GM18498 (cell line): ENCODE measurements at regions not wholly inside any gene's neighbourhood (a gene's known extent, or its start where the extent isn't known, plus 50 kb on each side); places are given as distances from the start of the nearest gene placed in this dataset.
A peak's percentile ranks its signal among the peaks of the same experiment; 100 is the strongest.
"Not testable (repeated sequence)": the region's sequence is repeated elsewhere in the genome, so short reads cannot be mapped to it uniquely, and the experiment has no call there.

Experiments used
- ATAC-seq: cut with Tn5 transposase; IDR thresholded peaks from one replicate; pipeline ENCODE4 v1.9.1; 2021; ENCODE audit warnings: mild to moderate bottlenecking, moderate library complexity; ENCODE audit not compliant: unreplicated experiment

DNA sequence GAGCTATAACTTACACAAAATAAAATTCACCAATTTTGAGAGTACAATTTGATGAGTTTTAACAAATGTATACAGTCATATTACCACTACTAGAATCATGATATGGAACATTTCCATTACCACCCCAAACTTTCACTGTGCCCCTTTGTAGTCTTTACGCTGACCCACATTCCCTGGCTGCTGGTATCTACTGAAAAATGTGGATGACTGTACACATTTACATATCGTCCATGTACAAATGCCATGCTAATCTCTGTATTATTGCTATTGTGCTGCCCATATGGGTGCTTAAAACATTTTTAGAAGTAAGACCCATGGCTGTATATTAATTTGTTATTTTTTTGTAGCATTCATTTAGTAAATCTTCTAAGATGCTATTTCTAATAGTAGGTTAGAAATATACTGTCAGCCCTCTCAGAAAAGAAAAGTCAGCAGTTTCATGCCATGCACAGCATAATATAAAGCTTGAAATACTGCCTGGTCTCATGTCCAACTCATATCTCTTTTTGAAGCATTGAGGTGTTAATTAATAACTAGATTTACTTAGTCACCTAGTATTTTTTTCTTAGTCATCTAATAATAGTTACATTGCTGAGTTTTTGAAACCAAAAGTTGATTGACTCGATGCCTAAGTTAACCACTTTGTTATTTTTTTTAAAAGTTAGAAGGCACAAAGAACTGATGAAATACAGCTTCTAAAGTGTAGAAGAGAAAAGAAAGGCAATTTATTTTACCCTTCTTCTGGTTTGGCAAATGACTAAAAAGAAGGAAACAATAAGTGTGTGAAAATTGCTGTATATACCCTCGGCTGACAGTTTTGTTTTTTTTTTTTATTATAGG lies 188.3 kb upstream of the MEF2C start:
- ATAC-seq = peak; percentile 79

DNA sequence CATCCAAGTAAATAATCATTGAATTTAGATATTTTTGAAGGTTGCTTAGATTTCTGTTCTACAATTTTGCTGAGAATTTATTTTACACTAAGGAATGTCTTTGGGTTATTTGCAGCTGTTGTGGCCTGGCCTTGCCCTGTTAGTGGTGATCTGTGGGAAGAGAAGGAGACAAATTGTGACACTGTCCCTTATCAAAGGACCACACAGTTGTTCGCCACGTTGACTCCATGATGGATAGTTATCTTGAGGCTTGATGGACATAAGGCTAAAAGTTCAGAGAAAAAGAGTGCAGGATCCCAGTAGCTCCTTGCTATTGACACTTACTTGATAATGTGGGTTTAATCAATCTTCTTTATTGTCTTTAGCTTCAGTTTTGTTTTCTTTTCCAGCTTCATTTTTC lies 186.6 kb upstream of the MEF2C start:
- no peak for ATAC-seq

DNA sequence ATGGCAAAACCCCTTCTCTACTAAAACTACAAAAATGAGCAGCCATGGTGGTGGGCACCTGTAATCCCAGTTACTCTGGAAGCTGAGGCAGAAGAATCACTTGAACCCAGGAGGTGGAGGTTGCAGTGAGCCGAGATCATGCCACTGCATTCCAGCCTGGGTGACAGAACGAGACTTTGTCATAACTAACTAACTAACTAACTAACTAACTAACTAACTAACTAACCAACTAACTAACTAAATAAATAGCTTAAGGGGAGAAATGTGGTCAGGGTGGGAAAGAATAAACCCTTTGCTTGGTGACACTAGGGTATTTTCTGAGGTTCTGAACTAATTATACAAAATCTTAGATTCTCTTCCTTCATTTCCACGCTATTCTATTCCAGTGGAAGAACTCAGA lies 184.4 kb upstream of the MEF2C start:
- ATAC-seq = no peak

DNA sequence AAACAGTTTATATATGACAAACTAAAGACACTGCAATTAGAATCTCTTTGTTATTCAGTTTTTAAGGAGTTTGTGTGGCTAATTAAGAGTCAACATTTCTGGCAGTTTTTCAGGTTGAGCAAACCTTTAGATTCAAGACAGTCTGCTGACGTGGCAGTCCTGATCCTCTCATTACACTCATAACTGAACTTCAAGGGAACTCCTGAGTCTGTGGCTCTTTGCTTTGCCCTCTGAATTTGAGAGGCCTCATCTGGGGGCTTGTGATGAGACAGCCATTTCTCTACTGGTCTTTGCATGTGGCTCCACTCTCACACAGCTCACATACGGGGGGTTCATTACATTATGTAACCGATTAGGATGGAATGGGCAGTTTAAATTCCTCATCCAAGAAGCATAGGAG lies 182.9 kb upstream of the MEF2C start:
- ATAC-seq = peak; percentile 76

DNA sequence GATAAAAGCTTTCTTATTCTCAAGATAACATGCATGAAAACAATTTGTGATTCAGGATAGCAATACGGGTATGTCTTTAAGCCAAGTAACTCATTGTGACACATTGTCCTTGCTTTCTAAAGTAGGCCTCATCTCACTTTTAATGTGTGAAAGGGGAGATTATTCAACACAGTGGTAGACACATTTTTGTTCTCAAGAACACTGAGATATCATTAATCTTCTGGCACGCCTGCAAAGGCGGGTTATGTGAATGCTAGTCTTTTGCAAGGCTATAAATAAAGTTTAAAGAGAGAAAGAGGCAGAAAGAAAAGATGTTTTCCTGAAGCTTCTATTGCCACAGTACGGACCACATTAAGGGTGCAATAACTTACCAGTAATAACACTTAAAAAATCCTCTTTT lies 181.8 kb upstream of the MEF2C start:
- ATAC-seq = no peak

DNA sequence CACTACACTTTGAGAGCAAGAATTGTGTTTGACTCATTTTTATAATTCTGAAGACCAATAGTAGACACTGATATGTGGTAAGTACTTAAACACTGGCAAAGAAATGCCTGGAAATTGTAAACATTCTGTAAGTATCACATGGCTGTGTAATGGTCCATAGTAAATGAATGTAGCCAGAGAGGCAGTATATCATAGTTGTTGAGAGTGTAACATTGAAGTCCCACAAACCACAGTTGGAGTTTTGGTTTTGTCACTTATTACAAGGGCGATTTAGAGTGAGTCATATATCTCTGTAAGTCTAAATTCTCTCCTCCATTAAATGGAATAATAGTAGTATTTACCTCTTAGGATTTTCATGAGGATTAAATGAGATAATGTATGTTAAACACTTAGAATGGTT lies 181.1 kb upstream of the MEF2C start:
- ATAC-seq = peak; percentile 81

DNA sequence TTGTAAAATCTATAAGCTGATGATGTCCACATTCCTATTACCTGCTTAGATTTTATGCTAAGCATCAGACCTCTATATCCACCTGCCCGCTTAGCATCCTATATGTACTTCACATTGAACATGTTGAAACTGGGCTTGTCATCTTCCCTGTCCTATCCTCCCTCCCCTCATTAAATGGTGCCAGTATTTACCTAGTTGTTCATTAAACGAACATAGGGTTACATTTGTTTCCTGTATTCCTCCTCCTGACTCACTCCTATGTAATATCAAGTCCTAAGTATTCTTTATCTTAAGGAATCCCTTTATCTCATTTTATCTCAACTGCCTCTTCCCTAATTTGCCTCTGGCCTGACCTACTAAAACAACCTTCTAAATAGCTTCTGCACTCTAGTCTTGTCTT lies 177.8 kb upstream of the MEF2C start:
- no peak for ATAC-seq

DNA sequence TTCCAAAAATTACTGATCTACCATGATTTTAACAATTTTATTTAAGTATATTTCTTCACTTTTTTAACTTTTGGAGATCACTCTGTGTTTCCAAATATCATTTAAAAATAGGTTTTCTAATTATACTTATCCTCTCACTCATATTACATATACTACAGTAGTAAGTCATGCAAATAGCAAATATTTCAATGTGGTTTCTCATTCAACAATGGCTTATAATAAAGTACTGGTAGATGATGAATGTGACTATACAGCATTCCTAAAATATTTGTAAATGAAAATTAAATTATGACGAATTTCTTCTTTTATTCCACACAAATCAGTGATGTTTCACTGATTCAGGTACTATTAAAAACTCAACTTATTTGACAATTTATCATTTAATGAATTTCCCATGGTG lies 176.3 kb upstream of the MEF2C start:
- ATAC-seq = no peak

DNA sequence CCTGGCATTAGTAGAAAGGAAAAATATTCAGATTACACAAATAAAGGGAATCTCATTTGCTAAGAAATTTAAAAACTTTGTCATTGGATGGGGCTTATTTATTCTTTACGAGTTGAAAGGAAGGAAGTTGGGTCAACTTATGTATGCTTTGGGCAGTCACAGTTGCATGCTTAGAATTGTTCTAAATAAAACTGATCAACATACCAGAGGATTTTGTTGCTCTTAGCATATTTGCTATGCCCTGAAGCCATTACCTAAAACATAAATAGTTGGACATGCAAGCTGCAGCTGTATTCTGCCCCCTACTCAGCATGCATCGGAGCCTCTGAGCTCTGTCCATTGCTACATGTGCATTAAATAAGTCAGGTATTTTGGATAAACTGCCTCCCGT lies 172.7 kb upstream of the MEF2C start:
- ATAC-seq = no peak

DNA sequence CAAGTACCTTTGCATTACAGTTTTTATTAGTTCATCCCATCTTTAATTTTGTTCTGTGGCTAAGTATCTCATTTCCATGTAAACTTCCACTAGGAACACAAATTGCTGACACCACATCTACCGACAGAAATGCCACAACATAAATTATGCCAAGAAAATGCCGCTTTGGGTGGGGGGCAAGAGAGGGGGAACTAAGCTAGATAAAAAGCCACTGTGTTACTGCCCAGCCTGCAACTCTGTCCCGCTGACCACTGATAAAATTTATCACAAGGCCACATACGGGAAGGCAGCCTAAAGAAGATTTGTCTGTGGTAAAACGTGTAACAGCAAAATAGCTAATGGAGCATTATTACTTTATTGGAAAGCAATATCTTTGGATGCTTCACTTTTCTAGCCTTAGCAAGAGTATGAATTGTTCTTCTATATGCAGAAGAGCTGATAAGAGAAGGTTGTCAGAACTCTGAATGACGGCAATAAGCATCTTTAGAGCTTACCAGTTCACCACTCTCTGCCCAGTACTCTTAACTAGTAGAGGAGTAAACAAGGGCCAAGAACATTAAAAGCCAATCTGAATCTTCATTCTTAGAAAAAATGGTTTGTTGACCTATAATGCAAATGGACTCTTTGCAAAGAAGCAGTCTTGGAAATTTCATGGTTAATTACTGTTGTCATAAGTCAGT lies 172.2 kb upstream of the MEF2C start:
- ATAC-seq = no peak

DNA sequence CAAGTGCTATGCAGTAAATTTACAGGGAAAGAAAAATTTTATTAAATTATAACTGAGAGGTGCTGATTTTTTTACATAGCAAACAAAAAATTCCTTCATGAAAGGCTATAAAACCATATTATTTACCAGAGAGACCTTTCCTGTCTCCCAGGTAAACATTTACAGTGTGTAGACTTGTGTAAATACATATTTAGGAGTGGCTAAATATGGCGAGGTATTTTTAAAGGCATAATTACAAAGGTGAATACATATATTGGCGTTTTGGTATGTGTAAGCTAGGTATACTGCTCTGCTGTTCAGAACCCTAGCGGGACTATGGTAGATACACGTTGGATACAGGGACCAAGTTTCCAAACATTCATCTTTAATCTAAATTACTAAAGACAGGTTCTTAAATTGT lies 170.6 kb upstream of the MEF2C start:
- ATAC-seq = no peak

DNA sequence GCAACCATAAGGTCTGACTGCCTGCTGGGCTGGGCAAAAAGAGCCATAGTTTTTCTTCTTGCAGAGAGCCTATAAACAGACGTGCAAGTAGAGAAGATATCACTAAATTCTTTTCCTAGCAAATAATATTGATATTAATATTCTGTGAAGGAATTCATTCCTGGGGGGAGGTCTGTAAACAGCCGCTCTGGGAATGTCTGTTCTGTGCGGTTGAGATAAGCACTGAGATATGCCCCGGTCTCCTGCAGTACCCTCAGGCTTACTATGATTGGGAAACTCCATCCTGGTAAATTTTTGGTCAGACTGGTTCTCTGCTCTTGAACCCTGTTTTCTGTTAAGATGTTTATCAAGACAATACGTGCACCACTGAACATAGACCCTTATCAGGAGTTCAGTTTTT lies 167.1 kb upstream of the MEF2C start:
- ATAC-seq = not testable (repeated sequence)

DNA sequence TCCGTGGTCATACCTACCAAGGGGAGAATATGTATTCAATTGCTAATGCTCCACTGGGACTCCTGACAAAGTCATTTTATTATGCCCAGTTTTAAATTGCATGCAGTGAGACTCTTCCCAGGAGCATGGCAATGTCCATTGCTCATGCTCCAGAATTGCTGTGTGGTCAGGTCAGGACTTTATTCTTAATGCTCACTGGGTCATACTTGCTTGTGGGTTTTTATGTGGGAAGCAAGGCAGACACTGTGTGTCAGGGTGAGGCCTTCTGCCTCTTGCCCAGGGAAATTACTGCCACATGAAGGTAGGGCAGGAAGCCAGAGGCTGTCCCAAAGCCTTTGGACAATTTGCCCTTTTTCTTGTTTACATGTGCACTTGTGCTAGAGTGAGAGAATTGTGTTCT lies 164.6 kb upstream of the MEF2C start:
- no peak for ATAC-seq

DNA sequence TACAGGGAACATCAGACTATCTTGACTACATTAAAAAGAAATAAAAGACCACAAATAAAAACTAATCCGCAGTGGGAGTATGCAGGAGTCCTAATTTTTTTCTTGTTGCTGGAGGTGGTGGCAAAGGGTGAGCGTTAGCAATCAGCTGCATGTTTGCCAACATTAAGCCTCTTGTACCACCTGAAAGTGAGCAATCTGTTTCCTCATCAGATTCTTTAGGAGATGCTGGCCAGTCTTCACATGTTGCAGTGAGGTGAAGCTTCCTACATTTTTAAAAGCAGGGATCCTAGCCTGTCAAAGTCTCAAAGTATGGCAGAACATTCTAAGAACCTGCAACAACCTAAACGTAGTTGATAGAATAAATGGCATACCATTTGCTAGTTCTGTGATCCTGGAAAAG lies 162.2 kb upstream of the MEF2C start:
- ATAC-seq = no peak

DNA sequence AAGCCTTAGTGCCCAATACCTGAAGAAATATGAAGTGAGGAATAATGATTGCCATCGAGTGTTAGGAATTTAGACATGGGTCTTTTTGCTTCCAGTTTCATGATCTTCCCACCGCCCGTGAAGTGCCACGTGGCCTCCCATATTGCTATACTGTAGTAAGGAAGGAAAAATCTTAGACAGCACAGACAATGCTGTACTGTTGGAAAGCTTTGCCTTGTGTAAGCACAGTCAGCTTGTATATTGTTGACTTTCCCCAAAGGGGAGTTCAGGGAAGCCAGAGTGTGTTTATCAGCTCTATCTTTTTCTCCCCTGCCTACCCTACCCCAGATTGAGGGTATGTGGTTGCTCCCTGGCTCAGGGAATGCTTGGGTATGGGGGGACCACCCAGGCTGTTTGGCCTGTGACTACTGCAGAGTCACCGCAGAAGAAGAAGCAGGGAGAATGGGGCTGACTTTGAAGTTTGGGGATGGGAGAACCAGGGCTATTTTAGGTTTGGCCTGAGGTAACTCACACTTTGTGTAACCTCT lies 161.8 kb upstream of the MEF2C start:
- no peak for ATAC-seq

DNA sequence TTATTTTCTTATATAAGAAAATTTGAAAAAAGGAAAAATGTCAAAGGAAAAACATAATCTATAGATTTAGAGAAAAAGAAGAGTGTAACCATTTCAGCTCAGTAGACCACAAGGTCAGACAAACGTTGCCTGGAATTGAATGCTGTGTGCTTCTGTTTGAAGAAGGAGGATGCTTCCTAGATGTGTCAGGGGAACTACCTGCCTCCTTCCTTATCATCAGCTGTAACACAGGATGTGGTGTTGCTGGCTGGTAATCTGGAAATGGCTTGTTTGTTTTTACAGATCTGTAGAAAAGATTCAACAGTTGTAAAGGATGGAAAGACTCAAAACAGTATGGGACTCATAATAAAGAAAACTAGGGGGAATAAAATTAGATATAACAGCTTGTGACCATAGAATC lies 160.7 kb upstream of the MEF2C start:
- ATAC-seq = peak; percentile 72

DNA sequence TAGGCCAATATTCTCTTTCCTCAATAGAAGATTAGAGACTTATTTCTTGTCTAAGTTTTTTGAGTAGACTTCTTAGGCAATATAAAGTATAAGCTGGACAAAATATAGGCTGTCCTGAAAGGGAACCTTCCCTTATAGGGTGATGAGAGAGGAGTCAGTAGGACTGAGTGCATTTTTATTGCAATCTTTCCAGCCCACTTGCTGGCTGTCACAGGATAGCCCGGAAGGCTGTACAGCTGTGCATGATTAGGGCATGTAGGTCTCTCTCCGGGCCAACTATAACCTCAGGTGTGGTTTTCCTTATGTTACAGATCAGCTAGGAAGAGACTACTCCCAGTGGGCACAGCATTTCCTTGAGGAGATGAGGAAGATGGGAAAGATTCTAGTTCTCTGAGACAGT lies 159.8 kb upstream of the MEF2C start:
- no peak for ATAC-seq

DNA sequence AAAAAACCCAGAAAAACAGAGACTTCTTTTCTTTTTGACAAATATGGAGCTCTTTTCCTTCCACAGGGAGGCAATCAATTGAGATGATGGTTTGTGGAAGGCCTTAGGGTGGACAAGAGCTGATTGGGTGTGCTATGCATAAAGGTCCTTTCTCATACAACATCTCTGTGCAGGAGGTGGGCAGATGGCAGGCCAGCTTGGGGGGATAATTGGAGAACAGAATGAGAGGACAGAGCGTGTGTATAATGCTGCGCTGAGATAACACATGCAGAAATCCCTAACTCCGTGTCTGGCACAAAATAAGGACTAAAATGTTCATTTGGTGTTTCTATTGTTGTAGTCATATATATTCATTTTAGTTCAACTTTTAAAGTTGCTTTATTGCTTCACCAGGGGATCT lies 159.0 kb upstream of the MEF2C start:
- no peak for ATAC-seq

DNA sequence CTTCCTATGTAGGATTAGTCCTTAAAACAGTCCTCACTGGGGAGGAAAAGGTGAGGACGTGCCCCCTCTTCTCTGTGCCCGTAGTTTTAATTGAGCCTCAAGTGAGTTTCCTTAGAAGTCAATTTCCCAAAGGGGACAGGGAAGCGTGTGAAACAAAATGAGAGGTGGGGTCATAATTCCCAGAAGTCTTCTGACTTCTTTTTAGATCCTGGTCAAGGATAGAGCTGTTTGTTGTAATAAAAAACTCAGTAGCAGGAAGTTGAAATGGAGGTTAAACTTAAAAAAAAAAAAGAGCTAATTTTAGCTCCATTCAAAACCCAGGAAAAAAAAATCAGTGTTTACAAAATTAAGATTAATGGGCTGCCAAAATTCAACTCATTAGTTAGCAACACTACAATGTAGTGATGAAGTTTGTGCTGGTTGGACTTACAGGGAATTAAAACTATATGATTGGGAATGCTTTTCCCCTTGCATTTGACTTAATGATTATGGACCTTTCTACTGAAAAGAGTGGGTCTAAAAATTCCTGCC lies 158.3 kb upstream of the MEF2C start:
- no peak for ATAC-seq

DNA sequence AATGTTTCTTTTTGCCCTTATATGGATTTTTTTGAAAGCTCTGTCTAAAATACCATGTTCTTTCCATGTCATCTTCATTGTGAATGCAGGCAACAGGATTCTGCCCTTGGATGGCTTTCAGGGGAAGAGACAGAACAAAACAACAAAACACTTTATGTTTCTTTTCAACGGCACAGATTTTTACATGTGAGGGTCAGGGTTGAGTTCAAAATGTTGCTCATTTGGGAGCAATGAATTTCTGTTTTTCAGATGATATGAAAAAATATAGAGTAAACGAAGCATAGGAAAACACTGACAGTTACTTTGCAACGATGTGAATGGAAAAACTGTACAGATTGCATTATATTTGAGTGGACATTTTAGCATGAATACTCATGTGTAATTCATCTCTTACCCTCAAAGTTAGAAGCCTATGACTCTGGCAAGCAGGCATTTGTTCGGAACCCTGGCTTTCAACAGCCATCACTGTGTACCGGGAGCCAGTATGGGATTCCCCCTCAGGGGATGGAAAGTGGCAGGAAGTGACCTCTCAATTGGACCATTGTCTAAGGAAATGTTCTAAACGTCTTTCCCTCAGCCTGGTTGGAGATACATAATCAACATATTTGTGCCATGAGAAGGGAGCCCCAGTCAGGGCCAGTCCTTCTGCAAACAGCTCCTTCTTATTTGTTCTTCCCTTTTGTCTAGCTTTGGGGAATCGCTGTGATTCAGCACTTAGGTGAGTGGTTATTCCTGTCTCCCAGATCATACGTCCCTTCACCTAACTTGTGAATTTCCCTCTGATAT lies 153.9 kb upstream of the MEF2C start:
- no peak for ATAC-seq

DNA sequence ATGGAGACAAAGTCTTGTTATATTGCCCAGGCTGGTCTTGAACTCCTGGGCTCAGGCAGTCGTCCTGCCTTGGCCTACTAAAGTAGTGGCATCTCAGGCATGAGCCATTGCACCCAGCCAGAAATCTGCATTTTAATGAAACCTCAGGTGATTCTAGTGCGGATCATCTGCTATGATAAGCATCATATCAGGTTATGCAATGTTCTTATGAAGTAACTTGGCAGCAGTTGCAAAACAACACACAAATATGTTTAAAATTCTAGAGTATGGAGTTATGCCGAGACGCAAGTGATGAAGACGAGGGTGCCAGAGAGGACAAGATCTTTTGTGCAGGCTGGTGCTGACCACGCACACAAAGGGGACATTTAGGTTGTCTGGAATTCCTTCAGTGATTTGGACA lies 153.2 kb upstream of the MEF2C start:
- no peak for ATAC-seq
